ENCODE measurements at regions not wholly inside any gene's neighbourhood (a gene's known extent, or its start where the extent isn't known, plus 50 kb on each side); places are given as distances from the start of the nearest gene placed in this dataset.

GRCh38 chrX:68930542-68931317, 101.9 kb downstream of the EFNB1 start:
- no peak for TF ChIP-seq CTCF (IDR thresholded peaks at IDR 0.05)
- no peak for TF ChIP-seq POLR2AphosphoS5 (IDR thresholded peaks at IDR 0.05)
- no peak for TF ChIP-seq EP300 (IDR thresholded peaks at IDR 0.05)
- TF ChIP-seq POLR2A (IDR thresholded peaks at IDR 0.05): no peak

All from stomach (tissue), 4 donors.